ENCODE measurements at regions not wholly inside any gene's neighbourhood (a gene's known extent, or its start where the extent isn't known, plus 50 kb on each side); places are given as distances from the start of the nearest gene placed in this dataset.

GRCh38 chrX:110477593-110478228 lies 119.1 kb downstream of the RTL9 start:
- H3K9ac ChIP-seq (ENCODE audit: low read length): no peak overlapping the region
- H3K4me1 ChIP-seq (ENCODE audit: insufficient read depth, low read length, severe bottlenecking): no peaks in the 10 kb centered on the region
- TF ChIP-seq EZH2 (IDR thresholded peaks at IDR 0.05; ENCODE audit: borderline replicate concordance, low read length): no peak
- TF ChIP-seq, protein P1, sequence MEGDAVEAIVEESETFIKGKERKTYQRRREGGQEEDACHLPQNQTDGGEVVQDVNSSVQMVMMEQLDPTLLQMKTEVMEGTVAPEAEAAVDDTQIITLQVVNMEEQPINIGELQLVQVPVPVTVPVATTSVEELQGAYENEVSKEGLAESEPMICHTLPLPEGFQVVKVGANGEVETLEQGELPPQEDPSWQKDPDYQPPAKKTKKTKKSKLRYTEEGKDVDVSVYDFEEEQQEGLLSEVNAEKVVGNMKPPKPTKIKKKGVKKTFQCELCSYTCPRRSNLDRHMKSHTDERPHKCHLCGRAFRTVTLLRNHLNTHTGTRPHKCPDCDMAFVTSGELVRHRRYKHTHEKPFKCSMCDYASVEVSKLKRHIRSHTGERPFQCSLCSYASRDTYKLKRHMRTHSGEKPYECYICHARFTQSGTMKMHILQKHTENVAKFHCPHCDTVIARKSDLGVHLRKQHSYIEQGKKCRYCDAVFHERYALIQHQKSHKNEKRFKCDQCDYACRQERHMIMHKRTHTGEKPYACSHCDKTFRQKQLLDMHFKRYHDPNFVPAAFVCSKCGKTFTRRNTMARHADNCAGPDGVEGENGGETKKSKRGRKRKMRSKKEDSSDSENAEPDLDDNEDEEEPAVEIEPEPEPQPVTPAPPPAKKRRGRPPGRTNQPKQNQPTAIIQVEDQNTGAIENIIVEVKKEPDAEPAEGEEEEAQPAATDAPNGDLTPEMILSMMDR (IDR thresholded peaks at IDR 0.05; ENCODE audit: low read length): no peak
- no peaks in the 10 kb centered on the region for H3K9me2 ChIP-seq (ENCODE audit: low read depth, low read length)
- no peaks in the 10 kb centered on the region for H3K9me3 ChIP-seq (ENCODE audit: low read length)
- H3K4me3 ChIP-seq (ENCODE audit: low read depth, low read length, poor library complexity, severe bottlenecking): no peak overlapping the region
- no peaks in the 10 kb centered on the region for H3K27me3 ChIP-seq (ENCODE audit: insufficient read depth, low read length)
- no peaks in the 10 kb centered on the region for H3K79me2 ChIP-seq (ENCODE audit: insufficient read depth, low read length)
- no peak overlapping the region for H2AFZ ChIP-seq (ENCODE audit: low read length)
- H3K4me2 ChIP-seq (ENCODE audit: low read length): no peak overlapping the region
- H3K27ac ChIP-seq (ENCODE audit: low read depth, low read length, poor library complexity, severe bottlenecking): no peak overlapping the region
- H4K20me1 ChIP-seq (ENCODE audit: insufficient read depth, low read length): no peaks in the 10 kb centered on the region
- H3F3A ChIP-seq (ENCODE audit: insufficient read depth, low read length): no peaks in the 10 kb centered on the region
- no peaks in the 10 kb centered on the region for H3K36me3 ChIP-seq (ENCODE audit: insufficient read depth, low read length)

DNA sequence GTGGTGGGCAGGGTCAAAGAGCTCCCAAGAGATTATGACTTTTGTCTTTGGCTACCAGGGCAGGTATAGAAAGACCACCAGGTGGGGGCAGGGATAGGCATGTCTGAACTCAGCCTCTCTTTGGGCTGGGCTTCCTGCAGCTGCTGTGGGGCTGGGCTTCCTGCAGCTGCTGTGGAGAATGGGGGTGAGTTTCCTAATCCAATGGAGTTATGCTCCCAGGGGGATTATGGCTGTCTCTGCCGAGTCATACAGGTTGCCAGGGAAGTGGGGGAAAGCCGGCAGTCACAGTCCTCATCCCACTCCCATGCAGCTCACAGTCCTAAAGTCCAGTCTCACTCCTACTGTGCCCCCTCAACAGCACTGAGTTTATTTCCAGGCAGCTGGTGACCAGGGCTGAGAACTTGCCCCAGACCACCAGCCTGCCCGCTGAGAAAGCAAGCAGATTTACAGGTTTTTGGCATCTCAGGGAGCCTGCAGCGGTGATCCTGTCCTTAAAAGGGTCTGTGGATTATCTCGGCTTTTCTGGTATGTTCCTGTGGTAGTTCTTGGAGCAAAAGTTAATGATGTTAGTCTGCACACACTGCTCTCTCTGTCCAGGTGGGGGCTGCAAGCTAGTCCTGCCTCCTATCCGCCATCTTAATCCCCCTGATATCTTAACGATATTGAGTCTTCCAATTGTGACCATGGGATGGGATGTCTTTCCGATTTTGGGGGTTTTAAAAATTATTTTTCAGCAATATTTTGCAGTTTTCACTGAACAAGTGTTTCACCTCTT lies 133.4 kb downstream of the RTL9 start:
- H3K27me3 ChIP-seq (ENCODE audit: insufficient read depth, low read length): no peaks in the 10 kb centered on the region
- no peak for TF ChIP-seq EZH2 (IDR thresholded peaks at IDR 0.05; ENCODE audit: borderline replicate concordance, low read length)
- TF ChIP-seq, protein P1 (IDR thresholded peaks at IDR 0.05; ENCODE audit: low read length): no peak
- no peaks in the 10 kb centered on the region for H3K9me2 ChIP-seq (ENCODE audit: low read depth, low read length)

DNA sequence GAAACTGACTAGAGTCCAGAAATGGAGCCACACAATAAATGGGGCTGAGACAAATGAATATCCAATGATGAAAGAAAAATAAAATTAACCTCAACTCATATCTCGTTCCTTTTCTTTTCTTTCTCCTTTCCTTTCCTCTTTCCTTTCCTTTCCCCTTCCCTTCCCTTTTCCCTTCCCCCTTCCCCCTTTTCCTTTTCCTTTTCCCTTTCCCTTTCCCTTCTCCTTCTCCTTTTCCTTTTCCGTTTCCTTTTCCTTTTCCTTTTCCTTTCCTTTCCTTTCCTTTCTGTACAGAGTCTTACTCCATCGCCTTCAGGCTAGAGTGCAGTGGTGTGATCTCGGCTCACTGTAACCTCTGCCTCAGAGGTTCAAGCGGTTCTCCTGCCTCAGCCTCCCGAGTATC lies 146.3 kb downstream of the RTL9 start:
- Histone ChIP-seq H3K36me3 (ENCODE audit: insufficient read depth, low read length) (no peaks in the 10 kb centered on the region), H3K4me2 (ENCODE audit: low read length) (no peak overlapping the region), H3K4me1 (ENCODE audit: insufficient read depth, low read length, severe bottlenecking) (no peaks in the 10 kb centered on the region), H3K27ac (ENCODE audit: low read depth, low read length, poor library complexity, severe bottlenecking) (no peak overlapping the region), H3K4me3 (ENCODE audit: low read depth, low read length, poor library complexity, severe bottlenecking) (no peak overlapping the region), H4K20me1 (ENCODE audit: insufficient read depth, low read length) (no peaks in the 10 kb centered on the region), H2AFZ (ENCODE audit: low read length) (no peak overlapping the region), H3F3A (ENCODE audit: insufficient read depth, low read length) (no peaks in the 10 kb centered on the region), H3K79me2 (ENCODE audit: insufficient read depth, low read length) (no peaks in the 10 kb centered on the region), H3K9ac (ENCODE audit: low read length) (no peak overlapping the region), H3K9me3 (ENCODE audit: low read length) (no peaks in the 10 kb centered on the region), H3K27me3 (ENCODE audit: insufficient read depth, low read length) (no peaks in the 10 kb centered on the region), H3K9me2 (ENCODE audit: low read depth, low read length) (no peaks in the 10 kb centered on the region)
- TF ChIP-seq, protein P1 (IDR thresholded peaks at IDR 0.05; ENCODE audit: low read length): no peak
- TF ChIP-seq EZH2 (IDR thresholded peaks at IDR 0.05; ENCODE audit: borderline replicate concordance, low read length): no peak

More for the DNA sequence above, 133.4 kb downstream of the RTL9 start:
- Histone ChIP-seq H3K4me1 (ENCODE audit: insufficient read depth, low read length, severe bottlenecking) (no peaks in the 10 kb centered on the region), H3F3A (ENCODE audit: insufficient read depth, low read length) (no peaks in the 10 kb centered on the region), H3K9me3 (ENCODE audit: low read length) (no peaks in the 10 kb centered on the region), H3K27ac (ENCODE audit: low read depth, low read length, poor library complexity, severe bottlenecking) (no peak overlapping the region), H2AFZ (ENCODE audit: low read length) (no peak overlapping the region), H4K20me1 (ENCODE audit: insufficient read depth, low read length) (no peaks in the 10 kb centered on the region), H3K4me3 (ENCODE audit: low read depth, low read length, poor library complexity, severe bottlenecking) (no peak overlapping the region), H3K79me2 (ENCODE audit: insufficient read depth, low read length) (no peaks in the 10 kb centered on the region), H3K36me3 (ENCODE audit: insufficient read depth, low read length) (no peaks in the 10 kb centered on the region), H3K9ac (ENCODE audit: low read length) (no peak overlapping the region), H3K4me2 (ENCODE audit: low read length) (no peak overlapping the region)
